Medulla oblongata (tissue), 1 donor: ENCODE measurements at regions not wholly inside any gene's neighbourhood (a gene's known extent, or its start where the extent isn't known, plus 50 kb on each side); places are given as distances from the start of the nearest gene placed in this dataset.
A peak's percentile ranks its signal among the peaks of the same experiment; 100 is the strongest.
"Not testable (repeated sequence)": the region's sequence is repeated elsewhere in the genome, so short reads cannot be mapped to it uniquely, and the experiment has no call there.

Source experiments
- DNase-seq: peaks from one replicate; pipeline ENCODE4 v3.0.0-alpha.2; 2015; ENCODE audit errors: extremely low spot score

- DNase-seq = not testable (repeated sequence)
These were observed 98.1 kb upstream of the GPR39 start for GRCh38 chr2:132318481-132318880.

- not testable (repeated sequence) for DNase-seq
These were observed 92.6 kb upstream of the GPR39 start for GRCh38 chr2:132324005-132324404.

- DNase-seq = not testable (repeated sequence)
These were observed 84.1 kb upstream of the GPR39 start for GRCh38 chr2:132332345-132333033.

- DNase-seq = not testable (repeated sequence)
These were observed 79.5 kb upstream of the GPR39 start for GRCh38 chr2:132337135-132337534.

- DNase-seq = not testable (repeated sequence)
These were observed 78.8 kb upstream of the GPR39 start for GRCh38 chr2:132337844-132338243.

- peak; percentile 92 for DNase-seq
These were observed 69.4 kb upstream of the GPR39 start for GRCh38 chr2:132347041-132347780.

- DNase-seq = peak; percentile 86
These were observed 67.4 kb upstream of the GPR39 start for GRCh38 chr2:132349092-132349687.

GRCh38 chr2:132351668-132352067 lies 64.9 kb upstream of the GPR39 start:
- DNase-seq = not testable (repeated sequence)

- DNase-seq = peak; percentile 66
These were observed 64.1 kb upstream of the GPR39 start for GRCh38 chr2:132352481-132353001.

GRCh38 chr2:132353380-132353779 lies 63.2 kb upstream of the GPR39 start:
- DNase-seq = peak; percentile 37

- not testable (repeated sequence) for DNase-seq
These were observed 55.6 kb upstream of the GPR39 start for GRCh38 chr2:132360964-132361363.

GRCh38 chr2:132361498-132361897 lies 55.1 kb upstream of the GPR39 start:
- DNase-seq = not testable (repeated sequence)

GRCh38 chr2:132363352-132363751 lies 53.3 kb upstream of the GPR39 start:
- DNase-seq = not testable (repeated sequence)

GRCh38 chr2:132365963-132366362 lies 50.6 kb upstream of the GPR39 start:
- DNase-seq = not testable (repeated sequence)

GRCh38 chr2:132366421-132367180 lies 50.0 kb upstream of the GPR39 start:
- peak; percentile 48 for DNase-seq
